ENCODE measurements at regions not wholly inside any gene's neighbourhood (a gene's known extent, or its start where the extent isn't known, plus 50 kb on each side); places are given as distances from the start of the nearest gene placed in this dataset.

- POLR2A ChIA-PET = no interaction called here
- no peak for FAIRE-seq
Measured at GRCh38 chr12:13365748-13366366, 169.3 kb downstream of the EMP1 start.

GRCh38 chr12:13362260-13362841 lies 165.8 kb downstream of the EMP1 start:
- ChIA-PET POLR2A (no interaction called here), CTCF (ENCODE audit: low intra/inter-chr PET ratio, low total read pairs) (interaction anchor here (2.1 kb wide), 1 partner anchor 299 kb away, joined by 9 read pairs; no protein-coding TSS in a partner anchor)
- no peaks in the 10 kb centered on the region for H3K4me1 ChIP-seq (ENCODE audit: insufficient read depth, low read length)
- no peak overlapping the region for H2AFZ ChIP-seq (ENCODE audit: low read length)
- no peak overlapping the region for H3K27ac ChIP-seq (ENCODE audit: extremely low read length, insufficient read depth, low read length)
- no peaks in the 10 kb centered on the region for H4K20me1 ChIP-seq (ENCODE audit: insufficient read depth, low read length)
- no peak overlapping the region for H3K9ac ChIP-seq (ENCODE audit: insufficient read depth, low read depth, low read length)
- H3K79me2 ChIP-seq (ENCODE audit: insufficient read depth, low read length) = no peaks in the 10 kb centered on the region
- in situ Hi-C loops (cut with HindIII; ENCODE audit: extremely low pct_ligation_motif_present, low pct_unique_long_range_greater_than_20kb) (loop anchor here (25.0 kb wide), 1 partner anchor 800 kb away; no protein-coding TSS in a partner anchor), intact Hi-C loops (cut with micrococcal nuclease; ENCODE audit: unreplicated experiment) (loop anchor here (1.0 to 10.0 kb wide), 3 partner anchors 299 to 805 kb away; no protein-coding TSS in a partner anchor)
- DNase-seq (ENCODE audit: low spot score) (peak; percentile 47), FAIRE-seq (no peak), ATAC-seq (peak; percentile 99)
- BruUV-seq (replicated peaks) = no TSS peak
- no peak overlapping the region for H3K4me3 ChIP-seq (replicated peaks in 1 of 3; ENCODE audit: insufficient read depth in 1 of 3, low read depth in 2 of 3, low read length in 3 of 3)
- no peak overlapping the region for H3K4me2 ChIP-seq (ENCODE audit: low read depth, low read length)
- no peaks in the 10 kb centered on the region for H3K9me3 ChIP-seq (ENCODE audit: low read length)
- H3K27me3 ChIP-seq (ENCODE audit: control insufficient read depth in 1 of 2, insufficient read depth in 2 of 2, low read length in 2 of 2) = no peaks in the 10 kb centered on the region; a peak in 1 of 5 replicates
- no peaks in the 10 kb centered on the region for H3K36me3 ChIP-seq (replicated peaks in 1 of 2; ENCODE audit: control insufficient read depth in 1 of 2, insufficient read depth in 2 of 2, low read length in 2 of 2)
- WGBS (ENCODE audit: low lambda C conversion rate) = 25% methylated on average over 4 of the region's 5 CpGs
- TF ChIP-seq YEATS2 (CRISPR knock-in tag; IDR thresholded peaks at IDR 0.05; ENCODE audit: borderline replicate concordance) (no peak), KMT2B (CRISPR knock-in tag; IDR thresholded peaks at IDR 0.05) (no peak), ZFP36L1 (CRISPR knock-in tag; IDR thresholded peaks at IDR 0.05) (no peak), RAD21 (CRISPR knock-in tag; IDR thresholded peaks at IDR 0.05) (peak; percentile 49), XRCC5 (optimal IDR thresholded peaks at IDR 0.05; ENCODE audit: low read length) (peak; percentile 88), ZNF576 (CRISPR knock-in tag; IDR thresholded peaks at IDR 0.05) (peak; percentile 100), ZNF180 (CRISPR knock-in tag; IDR thresholded peaks at IDR 0.05; ENCODE audit: borderline replicate concordance, low read depth) (no peak), NR2C2 (CRISPR knock-in tag; IDR thresholded peaks at IDR 0.05; ENCODE audit: borderline replicate concordance) (no peak), SMC3 (IDR thresholded peaks at IDR 0.05; ENCODE audit: low read length) (peak; percentile 66), ZNF235 (CRISPR knock-in tag; IDR thresholded peaks at IDR 0.05; ENCODE audit: borderline replicate concordance) (no peak), ZNF335 (CRISPR knock-in tag; IDR thresholded peaks at IDR 0.05) (no peak), CTCF (CRISPR knock-in tag; IDR thresholded peaks at IDR 0.05) (peak; percentile 87), STAG1 (CRISPR knock-in tag; IDR thresholded peaks at IDR 0.05) (peak; percentile 70), PAF1 (CRISPR knock-in tag; IDR thresholded peaks at IDR 0.05) (no peak)

More at GRCh38 chr12:13365748-13366366, 169.3 kb downstream of the EMP1 start:
- no peak for DNase-seq (ENCODE audit: low spot score)
- no peak for TF ChIP-seq ZNF724P (CRISPR knock-in tag; IDR thresholded peaks at IDR 0.05; ENCODE audit: borderline replicate concordance)
- no peak for TF ChIP-seq HNF4G (IDR thresholded peaks at IDR 0.05; ENCODE audit: borderline replicate concordance, low read depth, low read length)
- TF ChIP-seq HNF4G (CRISPR knock-in tag; IDR thresholded peaks at IDR 0.05; ENCODE audit: borderline replicate concordance, low read depth) = no peak
- no peaks in the 10 kb centered on the region for H3K36me3 ChIP-seq (replicated peaks in 1 of 2; ENCODE audit: control insufficient read depth in 1 of 2, insufficient read depth in 2 of 2, low read length in 2 of 2)
- H2AFZ ChIP-seq (ENCODE audit: low read length) = no peak overlapping the region
- no peaks in the 10 kb centered on the region for H3K9me3 ChIP-seq (ENCODE audit: low read length)
- WGBS (ENCODE audit: low lambda C conversion rate) = 39% methylated on average over 16 of the region's 16 CpGs
- in situ Hi-C loops (cut with HindIII; ENCODE audit: extremely low pct_ligation_motif_present, low pct_unique_long_range_greater_than_20kb) = loop anchor here (25.0 kb wide), 1 partner anchor 796 kb away; no protein-coding TSS in a partner anchor
- no peak overlapping the region for H3K4me3 ChIP-seq (replicated peaks in 1 of 3; ENCODE audit: insufficient read depth in 1 of 3, low read depth in 2 of 3, low read length in 3 of 3)
- H3K27me3 ChIP-seq (ENCODE audit: control insufficient read depth in 1 of 2, insufficient read depth in 2 of 2, low read length in 2 of 2) = no peaks in the 10 kb centered on the region; a peak in 1 of 5 replicates
- no peak overlapping the region for H3K4me2 ChIP-seq (ENCODE audit: low read depth, low read length)
- CTCF ChIA-PET (ENCODE audit: low intra/inter-chr PET ratio, low total read pairs) = no interaction called here
- no peaks in the 10 kb centered on the region for H4K20me1 ChIP-seq (ENCODE audit: insufficient read depth, low read length)
- H3K27ac ChIP-seq (ENCODE audit: extremely low read length, insufficient read depth, low read length) = no peak overlapping the region
- no peaks in the 10 kb centered on the region for H3K4me1 ChIP-seq (ENCODE audit: insufficient read depth, low read length)
- no peaks in the 10 kb centered on the region for H3K79me2 ChIP-seq (ENCODE audit: insufficient read depth, low read length)
- no peak overlapping the region for H3K9ac ChIP-seq (ENCODE audit: insufficient read depth, low read depth, low read length)
- intact Hi-C loops (cut with micrococcal nuclease; ENCODE audit: unreplicated experiment) = loop anchor here (10.0 kb wide), 1 partner anchor 369 kb away; no protein-coding TSS in a partner anchor
- no TSS peak for BruUV-seq (replicated peaks)
- ATAC-seq = no peak

Data from HepG2 (cell line).